NCI-H774 (cell line): ENCODE measurements at regions not wholly inside any gene's neighbourhood (a gene's known extent, or its start where the extent isn't known, plus 50 kb on each side); places are given as distances from the start of the nearest gene placed in this dataset.
"Not testable (repeated sequence)": the region's sequence is repeated elsewhere in the genome, so short reads cannot be mapped to it uniquely, and the experiment has no call there.

Experiments used
- DNase-seq: peaks from one replicate; lab custom pipeline; 2025; lab: John Stamatoyannopoulos, UW

- DNase-seq, result no peak
These were observed 114.1 kb downstream of the FAR1 start for GRCh38 chr11:13782390-13783075.

- no peak for DNase-seq
These were observed 116.0 kb downstream of the FAR1 start for GRCh38 chr11:13784441-13784840.

- no peak for DNase-seq
These were observed 116.4 kb downstream of the FAR1 start for GRCh38 chr11:13784855-13785254.

- no peak for DNase-seq
These were observed 118.2 kb downstream of the FAR1 start for GRCh38 chr11:13786688-13787087.

GRCh38 chr11:13797616-13798015 is 129.1 kb downstream of the FAR1 start:
- not testable (repeated sequence) for DNase-seq

- no peak for DNase-seq
These were observed 132.4 kb downstream of the FAR1 start for GRCh38 chr11:13800901-13801300.

GRCh38 chr11:13818325-13818724 is 144.2 kb upstream of the SPON1 start:
- no peak for DNase-seq

- DNase-seq, result no peak
These were observed 135.8 kb upstream of the SPON1 start for GRCh38 chr11:13826505-13827278.

GRCh38 chr11:13831696-13832095 is 130.8 kb upstream of the SPON1 start:
- DNase-seq, result peak; percentile 57

- no peak for DNase-seq
These were observed 128.1 kb upstream of the SPON1 start for GRCh38 chr11:13834463-13834862.

- no peak for DNase-seq
These were observed 125.9 kb upstream of the SPON1 start for GRCh38 chr11:13836666-13837065.

- DNase-seq, result no peak
These were observed 125.2 kb upstream of the SPON1 start for GRCh38 chr11:13837286-13837685.

GRCh38 chr11:13841393-13841792 is 121.1 kb upstream of the SPON1 start:
- no peak for DNase-seq

- no peak for DNase-seq
These were observed 114.5 kb upstream of the SPON1 start for GRCh38 chr11:13848031-13848430.

GRCh38 chr11:13850231-13851005 is 112.1 kb upstream of the SPON1 start:
- DNase-seq, result no peak

- no peak for DNase-seq
These were observed 110.8 kb upstream of the SPON1 start for GRCh38 chr11:13851691-13852090.

GRCh38 chr11:13852481-13852880 is 110.0 kb upstream of the SPON1 start:
- no peak for DNase-seq

GRCh38 chr11:13857828-13858227 is 104.7 kb upstream of the SPON1 start:
- DNase-seq, result no peak

GRCh38 chr11:13859892-13860291 is 102.6 kb upstream of the SPON1 start:
- no peak for DNase-seq

GRCh38 chr11:13861411-13861810 is 101.1 kb upstream of the SPON1 start:
- no peak for DNase-seq

GRCh38 chr11:13862845-13863392 is 99.6 kb upstream of the SPON1 start:
- DNase-seq, result no peak

GRCh38 chr11:13868710-13869397 is 93.7 kb upstream of the SPON1 start:
- DNase-seq, result no peak
